Liver (tissue), 3 donors: ENCODE measurements at regions not wholly inside any gene's neighbourhood (a gene's known extent, or its start where the extent isn't known, plus 50 kb on each side); places are given as distances from the start of the nearest gene placed in this dataset.

Experiments
- JUND ChIP-seq, 2 donors: IDR thresholded peaks; 2 replicates each; pipeline ENCODE4 v1.6.1; 2016; ENCODE audit warnings: antibody characterized with exemption in 2 of 2
- RAD21 ChIP-seq, 2 donors: IDR thresholded peaks; 2 replicates each; pipeline ENCODE4 v1.6.1; 2016; ENCODE audit warnings: antibody characterized with exemption in 2 of 2, mild to moderate bottlenecking in 2 of 2
- TF ChIP-seq, protein P1 (sequence below): IDR thresholded peaks from 2 replicates; pipeline ENCODE4 v1.6.1; 2016; ENCODE audit warnings: antibody characterized with exemption
- TF ChIP-seq, protein P2 (sequence below): fragments of 150-350 bp; IDR thresholded peaks from 2 replicates; pipeline ENCODE4 v1.5.1; 2017; ENCODE audit warnings: improper control_type of control experiment, low read depth, low read length; ENCODE audit not compliant: missing input control
- donor health status: healthy.
- donor health status: healthy.

DNA sequence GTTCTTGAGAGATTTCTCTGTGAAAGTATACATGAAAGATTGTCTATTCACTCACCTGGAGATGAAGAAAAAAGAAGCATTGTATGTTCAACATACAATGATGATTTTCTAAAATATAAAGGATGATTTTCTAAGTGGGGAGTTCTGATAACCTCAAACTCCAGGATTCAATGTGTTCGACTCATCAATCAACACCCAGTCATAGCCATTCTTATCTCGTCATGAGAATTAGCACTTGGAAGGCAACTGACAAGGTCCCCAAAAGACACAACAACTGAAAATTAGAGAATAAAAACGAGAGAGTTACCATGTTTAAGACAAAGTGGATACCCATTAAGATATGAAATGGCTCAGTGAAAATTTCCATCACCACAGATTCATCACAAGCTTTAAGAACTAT is 52.1 kb upstream of the SIMC1 start:
- TF ChIP-seq, protein P1, sequence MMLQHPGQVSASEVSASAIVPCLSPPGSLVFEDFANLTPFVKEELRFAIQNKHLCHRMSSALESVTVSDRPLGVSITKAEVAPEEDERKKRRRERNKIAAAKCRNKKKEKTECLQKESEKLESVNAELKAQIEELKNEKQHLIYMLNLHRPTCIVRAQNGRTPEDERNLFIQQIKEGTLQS: no peak
- TF ChIP-seq, protein P2, sequence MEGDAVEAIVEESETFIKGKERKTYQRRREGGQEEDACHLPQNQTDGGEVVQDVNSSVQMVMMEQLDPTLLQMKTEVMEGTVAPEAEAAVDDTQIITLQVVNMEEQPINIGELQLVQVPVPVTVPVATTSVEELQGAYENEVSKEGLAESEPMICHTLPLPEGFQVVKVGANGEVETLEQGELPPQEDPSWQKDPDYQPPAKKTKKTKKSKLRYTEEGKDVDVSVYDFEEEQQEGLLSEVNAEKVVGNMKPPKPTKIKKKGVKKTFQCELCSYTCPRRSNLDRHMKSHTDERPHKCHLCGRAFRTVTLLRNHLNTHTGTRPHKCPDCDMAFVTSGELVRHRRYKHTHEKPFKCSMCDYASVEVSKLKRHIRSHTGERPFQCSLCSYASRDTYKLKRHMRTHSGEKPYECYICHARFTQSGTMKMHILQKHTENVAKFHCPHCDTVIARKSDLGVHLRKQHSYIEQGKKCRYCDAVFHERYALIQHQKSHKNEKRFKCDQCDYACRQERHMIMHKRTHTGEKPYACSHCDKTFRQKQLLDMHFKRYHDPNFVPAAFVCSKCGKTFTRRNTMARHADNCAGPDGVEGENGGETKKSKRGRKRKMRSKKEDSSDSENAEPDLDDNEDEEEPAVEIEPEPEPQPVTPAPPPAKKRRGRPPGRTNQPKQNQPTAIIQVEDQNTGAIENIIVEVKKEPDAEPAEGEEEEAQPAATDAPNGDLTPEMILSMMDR: no peak
- TF ChIP-seq JUND (IDR thresholded peaks at IDR 0.05) (no peak), RAD21 (IDR thresholded peaks at IDR 0.05) (no peak)
